ENCODE measurements at regions not wholly inside any gene's neighbourhood (a gene's known extent, or its start where the extent isn't known, plus 50 kb on each side); places are given as distances from the start of the nearest gene placed in this dataset.

- ChIA-PET CTCF (no interaction called here), POLR2A (no interaction called here)
- H3K27me3 ChIP-seq (ENCODE audit: control insufficient read depth in 2 of 2, insufficient read depth in 2 of 2, low read length in 2 of 2), result no peaks in the 10 kb centered on the region
- DNase-seq (ENCODE audit: low read depth, low spot score) (no peak), FAIRE-seq (no peak)
- H3K36me3 ChIP-seq (ENCODE audit: control insufficient read depth in 2 of 2, extremely low read depth in 1 of 2, insufficient read depth in 2 of 2, low read length in 2 of 2), result no peaks in the 10 kb centered on the region
- no peaks in the 10 kb centered on the region for H3K4me1 ChIP-seq (ENCODE audit: control insufficient read depth, extremely low read depth, insufficient read depth, low read length)
- no peaks in the 10 kb centered on the region for H3K79me2 ChIP-seq (ENCODE audit: control insufficient read depth, insufficient read depth, low read length)
- H3K27ac ChIP-seq (ENCODE audit: insufficient read depth, low read depth, low read length), result no peak overlapping the region
- no TSS peak for BruUV-seq (replicated peaks)
- H4K20me1 ChIP-seq (replicated peaks; ENCODE audit: control insufficient read depth, extremely low read depth, insufficient read depth, low read length), result no peaks in the 10 kb centered on the region
- dilution Hi-C loops (cut with MboI; ENCODE audit: extremely low pct_ligation_motif_present, low sequenced_read_pairs), result no loop called here
- H3K9me1 ChIP-seq (replicated peaks; ENCODE audit: control insufficient read depth, extremely low read depth, insufficient read depth, low read length), result no peaks in the 10 kb centered on the region
- H3K4me3 ChIP-seq (replicated peaks in 1 of 3; ENCODE audit: insufficient read depth in 1 of 3, low read depth in 1 of 3, low read length in 3 of 3), result no peak overlapping the region
- intact Hi-C loops (cut with micrococcal nuclease), result no loop called here
- H3K4me2 ChIP-seq (ENCODE audit: insufficient read depth, low read length), result no peak overlapping the region
- H3K9me3 ChIP-seq (replicated peaks; ENCODE audit: control insufficient read depth, insufficient read depth, low read length), result no peaks in the 10 kb centered on the region
- no peak overlapping the region for H2AFZ ChIP-seq (ENCODE audit: low read depth, low read length)
- no peak overlapping the region for H3K9ac ChIP-seq (replicated peaks; ENCODE audit: extremely low read depth, insufficient read depth, low read length)
- TF ChIP-seq GATA2 (IDR thresholded peaks at IDR 0.05; ENCODE audit: insufficient read depth, insufficient read length, low read depth, low read length) (no peak), POLR2AphosphoS5 (IDR thresholded peaks at IDR 0.05; ENCODE audit: insufficient read depth, low read depth, low read length) (no peak), POLR2A (IDR thresholded peaks at IDR 0.05; ENCODE audit: low read depth, low read length) (no peak), MAX (IDR thresholded peaks at IDR 0.05; ENCODE audit: insufficient read depth, insufficient read length) (no peak), EZH2 (IDR thresholded peaks at IDR 0.05; ENCODE audit: borderline replicate concordance, low read depth, low read length, severe bottlenecking) (no peak), FOS (IDR thresholded peaks at IDR 0.05; ENCODE audit: borderline replicate concordance, insufficient read depth, low read length) (no peak), MYC (IDR thresholded peaks at IDR 0.05; ENCODE audit: low read depth, low read length) (no peak), JUN (IDR thresholded peaks at IDR 0.05; ENCODE audit: borderline replicate concordance, insufficient read depth, insufficient read length, low read depth) (no peak)
- TF ChIP-seq, protein P1, sequence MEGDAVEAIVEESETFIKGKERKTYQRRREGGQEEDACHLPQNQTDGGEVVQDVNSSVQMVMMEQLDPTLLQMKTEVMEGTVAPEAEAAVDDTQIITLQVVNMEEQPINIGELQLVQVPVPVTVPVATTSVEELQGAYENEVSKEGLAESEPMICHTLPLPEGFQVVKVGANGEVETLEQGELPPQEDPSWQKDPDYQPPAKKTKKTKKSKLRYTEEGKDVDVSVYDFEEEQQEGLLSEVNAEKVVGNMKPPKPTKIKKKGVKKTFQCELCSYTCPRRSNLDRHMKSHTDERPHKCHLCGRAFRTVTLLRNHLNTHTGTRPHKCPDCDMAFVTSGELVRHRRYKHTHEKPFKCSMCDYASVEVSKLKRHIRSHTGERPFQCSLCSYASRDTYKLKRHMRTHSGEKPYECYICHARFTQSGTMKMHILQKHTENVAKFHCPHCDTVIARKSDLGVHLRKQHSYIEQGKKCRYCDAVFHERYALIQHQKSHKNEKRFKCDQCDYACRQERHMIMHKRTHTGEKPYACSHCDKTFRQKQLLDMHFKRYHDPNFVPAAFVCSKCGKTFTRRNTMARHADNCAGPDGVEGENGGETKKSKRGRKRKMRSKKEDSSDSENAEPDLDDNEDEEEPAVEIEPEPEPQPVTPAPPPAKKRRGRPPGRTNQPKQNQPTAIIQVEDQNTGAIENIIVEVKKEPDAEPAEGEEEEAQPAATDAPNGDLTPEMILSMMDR (IDR thresholded peaks at IDR 0.05; ENCODE audit: extremely low read depth in 1 of 2, insufficient read depth in 1 of 2, low read depth in 1 of 2, low read length in 2 of 2), result no peak
These were observed 218.6 kb upstream of the ASIC2 start for GRCh38 chr17:33511670-33512069.

All from endothelial cell of umbilical vein (primary cell).